AG08396 (cell line): ENCODE measurements at regions not wholly inside any gene's neighbourhood (a gene's known extent, or its start where the extent isn't known, plus 50 kb on each side); places are given as distances from the start of the nearest gene placed in this dataset.

ENCODE experiments used
- DNase-seq: peaks from one replicate; pipeline ENCODE4 v3.0.0; 2012; ENCODE audit warnings: low spot score, mixed read lengths

DNA sequence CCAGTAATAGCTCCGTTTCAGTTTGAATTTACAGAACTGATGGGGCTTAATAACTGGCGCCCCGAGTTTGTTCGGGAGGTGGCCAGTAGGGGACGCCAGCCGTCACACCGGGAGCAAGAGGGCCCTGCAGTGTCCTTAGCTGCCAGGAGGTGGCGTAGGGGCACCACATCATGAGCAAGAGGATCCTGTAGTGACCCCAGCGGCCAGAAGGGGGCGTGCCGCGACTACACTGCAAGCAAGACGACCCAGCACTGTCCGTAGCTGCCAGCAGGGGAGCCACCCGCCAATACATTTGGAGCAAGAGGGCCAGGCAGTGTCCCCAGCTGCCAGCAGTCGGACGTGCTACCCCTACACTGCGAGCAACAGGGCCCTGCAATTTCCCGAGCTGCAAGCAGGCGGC, 663.7 kb upstream of the B3GAT1 start:
- DNase-seq: no peak

DNA sequence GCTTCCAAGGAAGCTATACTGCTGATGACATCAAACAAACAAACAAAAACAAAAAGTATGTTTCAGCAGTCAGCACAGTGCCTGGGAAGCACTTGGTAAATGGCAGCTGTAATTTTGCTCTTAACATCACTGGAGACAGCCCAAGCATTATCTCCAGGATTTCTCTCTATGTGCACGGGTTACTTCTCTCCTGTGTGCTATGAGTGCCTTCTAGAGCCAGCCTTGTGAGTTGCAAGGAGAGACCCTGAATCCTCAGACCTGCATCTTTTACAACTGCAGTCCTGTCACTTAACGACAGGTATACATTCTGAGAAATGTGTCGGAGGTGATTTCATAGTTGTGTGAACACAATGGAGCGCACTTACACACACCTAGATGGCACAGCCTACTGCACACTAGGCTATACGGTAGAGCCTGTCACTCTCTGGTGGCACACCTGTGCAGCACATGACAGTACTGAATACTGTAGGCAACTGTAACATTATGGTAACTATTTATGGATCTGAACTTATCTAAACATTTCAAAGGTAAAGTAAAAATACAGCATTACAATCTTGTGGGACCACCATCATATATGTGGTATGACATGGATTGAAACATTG, 662.5 kb upstream of the B3GAT1 start:
- DNase-seq: no peak

DNA sequence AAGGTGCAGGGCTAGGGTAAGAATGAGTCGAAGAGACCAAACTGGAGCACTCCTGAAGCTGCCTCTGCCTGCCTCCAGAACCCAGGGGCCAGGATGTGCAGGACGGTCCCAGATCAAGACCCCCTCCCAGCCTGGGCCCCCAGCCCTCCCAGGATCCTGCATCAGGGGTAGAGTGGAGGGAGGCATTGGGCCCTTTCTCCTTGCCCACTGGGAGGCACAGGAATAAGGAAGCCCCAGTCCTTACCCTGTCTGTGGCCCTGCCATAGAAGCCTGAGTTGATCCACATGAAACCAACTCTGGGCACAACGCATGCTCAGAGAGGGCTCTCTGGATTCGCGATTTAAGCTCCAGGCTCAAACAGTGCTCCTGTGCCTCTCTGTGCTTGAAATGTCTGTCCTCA, 661.8 kb upstream of the B3GAT1 start:
- no peak for DNase-seq

DNA sequence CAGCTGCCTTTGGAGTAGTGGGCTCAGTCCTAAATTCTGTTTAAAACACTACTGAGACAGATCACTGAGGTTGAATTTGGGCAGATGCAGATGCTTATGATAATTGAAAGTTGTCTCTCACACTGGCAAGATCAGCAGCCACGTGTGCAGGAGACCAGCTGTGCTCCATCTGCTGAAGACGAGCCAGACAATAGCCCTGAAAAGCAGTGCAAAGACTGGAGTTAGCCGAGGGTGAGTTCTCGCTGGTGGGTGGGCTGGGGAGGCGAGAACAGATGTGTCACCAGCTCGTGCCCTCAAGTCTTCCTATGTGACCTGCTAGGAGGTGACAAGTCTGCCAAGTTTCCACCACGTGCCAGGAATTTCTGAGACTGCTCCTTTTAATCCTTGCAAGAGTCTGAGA, 661.3 kb upstream of the B3GAT1 start:
- no peak for DNase-seq

DNA sequence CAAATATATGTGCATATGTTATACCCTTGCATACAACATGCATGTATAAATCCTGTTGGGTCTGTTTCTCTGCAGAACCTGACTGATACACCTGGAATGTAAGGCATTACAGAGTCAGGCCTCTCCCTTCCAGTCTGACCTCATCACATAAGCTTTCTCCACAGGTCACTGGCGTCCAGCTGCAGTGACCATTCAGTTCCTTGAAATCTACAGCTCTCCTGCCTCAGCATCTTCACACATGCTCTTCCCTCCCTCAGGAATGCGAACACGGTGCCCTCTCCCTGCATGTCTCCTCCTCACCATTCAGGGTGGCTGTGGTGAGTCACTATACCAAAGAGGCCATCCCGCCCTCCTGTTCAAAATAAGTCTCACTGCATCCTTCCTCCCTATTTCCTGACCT, 657.8 kb upstream of the B3GAT1 start:
- peak; percentile 20 for DNase-seq

DNA sequence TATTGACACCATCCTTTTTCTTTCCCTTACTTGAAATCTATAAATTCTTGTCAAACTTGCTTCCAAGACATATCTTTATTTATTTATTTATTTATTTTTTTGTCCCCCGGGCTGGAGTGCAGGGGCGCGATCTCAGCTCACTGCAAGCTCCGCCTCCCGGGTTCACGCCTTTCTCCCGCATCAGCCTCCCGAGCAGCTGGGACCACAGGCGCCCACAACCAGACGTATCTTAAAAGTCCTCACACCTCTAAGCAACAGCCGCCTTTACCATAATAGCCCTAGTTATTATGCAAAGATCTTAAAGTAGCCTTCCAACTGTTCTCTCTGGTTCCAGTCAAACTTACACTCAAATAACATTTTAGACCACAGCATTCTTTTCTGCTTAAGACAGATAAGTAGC, 657.0 kb upstream of the B3GAT1 start:
- no peak for DNase-seq

DNA sequence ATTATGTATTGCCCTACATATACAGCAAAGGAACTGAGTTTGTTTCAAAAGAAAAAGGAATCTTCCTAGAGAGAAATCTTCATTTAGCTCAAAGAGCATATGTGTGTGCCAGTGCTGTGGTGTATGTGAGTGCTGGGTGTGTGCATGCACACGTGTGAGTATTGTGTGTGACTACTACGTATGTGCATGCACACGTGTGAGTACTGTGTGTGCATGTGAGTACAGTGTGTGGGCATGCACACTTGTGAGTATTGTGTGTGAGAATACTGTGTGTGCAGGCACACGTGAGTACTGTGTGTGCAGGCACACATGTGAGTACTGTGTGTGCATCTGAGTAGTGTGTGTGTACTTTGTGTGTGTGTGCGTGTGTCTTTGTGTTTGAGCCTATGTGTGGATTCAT, 651.0 kb upstream of the B3GAT1 start:
- no peak for DNase-seq

DNA sequence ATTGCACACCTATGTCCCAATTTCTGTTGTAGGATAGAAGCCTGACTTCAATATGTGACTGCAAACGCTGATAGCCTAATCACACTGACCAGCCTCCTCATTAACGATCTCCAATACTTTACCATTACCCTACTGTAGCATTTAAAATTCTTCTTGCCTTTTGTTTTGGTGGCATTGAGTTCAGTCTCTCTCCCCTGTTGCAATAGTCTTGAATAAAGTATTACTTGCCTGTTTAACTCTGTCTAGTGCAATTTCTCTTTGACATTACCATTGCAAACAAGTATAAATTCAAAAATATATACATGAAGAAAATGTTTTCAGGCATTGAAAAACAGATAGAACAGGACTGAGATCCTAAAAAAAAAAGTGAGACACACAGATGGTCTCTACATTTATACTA, 649.1 kb upstream of the B3GAT1 start:
- DNase-seq: no peak

DNA sequence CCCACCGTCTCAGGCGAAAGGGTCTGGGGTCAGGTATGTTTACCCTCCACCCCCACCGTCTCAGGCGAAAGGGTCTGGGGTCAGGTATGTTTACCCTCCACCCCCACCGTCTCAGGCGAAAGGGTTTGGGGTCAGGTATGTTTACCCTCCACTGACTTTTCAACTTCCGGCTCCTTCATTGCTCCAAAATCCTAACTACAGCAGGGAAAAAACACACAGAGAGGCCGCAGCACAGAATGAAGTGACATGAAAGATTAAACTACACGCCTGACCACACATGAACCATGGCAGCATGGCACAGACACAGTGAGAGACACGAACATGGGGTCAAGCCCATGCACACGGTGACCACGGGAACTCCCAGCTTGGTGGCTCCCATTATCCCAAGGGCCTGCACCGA, 634.9 kb upstream of the B3GAT1 start:
- no peak for DNase-seq

DNA sequence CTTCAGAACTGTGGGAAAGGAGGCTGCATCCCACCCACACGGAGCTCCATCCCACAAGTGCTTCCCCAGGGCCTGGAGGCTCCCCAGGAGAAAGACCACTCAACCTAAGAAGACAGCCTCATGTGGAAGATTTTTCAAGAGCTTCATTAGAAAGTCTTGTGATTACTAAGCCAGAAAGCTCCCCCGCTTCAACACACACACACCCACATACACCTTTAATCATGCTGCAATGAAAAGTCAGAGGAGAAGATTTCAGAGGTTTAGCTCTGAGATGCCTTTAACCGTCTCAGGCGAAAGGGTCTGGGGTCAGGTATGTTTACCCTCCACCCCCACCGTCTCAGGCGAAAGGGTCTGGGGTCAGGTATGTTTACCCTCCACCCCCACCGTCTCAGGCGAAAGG, 634.5 kb upstream of the B3GAT1 start:
- DNase-seq: no peak

DNA sequence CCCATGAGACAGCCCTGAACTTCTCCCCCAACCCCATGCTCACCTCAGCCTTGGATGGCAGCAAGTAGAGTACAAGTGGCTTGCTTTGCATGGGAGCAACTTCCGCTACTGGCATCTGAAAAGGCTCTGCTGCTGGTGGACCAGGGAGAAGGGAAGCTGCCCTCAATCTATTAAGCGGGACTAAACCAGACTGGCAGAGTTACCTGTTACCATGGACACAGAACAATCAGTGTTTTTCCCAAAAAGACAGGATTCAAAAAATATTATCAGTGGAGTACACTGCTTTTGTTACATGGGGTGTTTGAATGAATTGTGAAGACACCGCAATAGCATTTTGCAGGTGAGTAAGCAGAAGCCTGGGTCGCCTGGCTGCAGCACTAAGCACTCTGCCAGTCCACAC, 631.4 kb upstream of the B3GAT1 start:
- DNase-seq: no peak

DNA sequence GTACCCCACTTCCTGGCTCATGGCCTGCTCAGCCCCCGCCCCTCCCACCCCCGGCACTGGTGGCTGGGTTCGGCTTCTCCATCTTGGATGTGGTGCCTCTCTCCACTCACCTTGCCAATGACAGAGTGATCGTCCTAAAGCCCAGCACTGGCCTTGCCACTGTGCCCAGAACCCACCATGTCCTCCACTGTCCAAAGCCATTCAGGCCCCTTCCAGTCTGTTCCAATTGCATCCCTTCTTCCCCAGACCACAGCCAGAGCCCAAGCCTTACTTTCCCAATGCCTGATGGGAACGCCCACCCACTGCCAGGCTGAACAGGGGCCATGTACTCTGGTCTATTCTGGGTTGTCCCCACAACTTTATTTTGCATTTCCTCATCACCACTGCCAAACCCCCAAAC, 625.8 kb upstream of the B3GAT1 start:
- DNase-seq: no peak

DNA sequence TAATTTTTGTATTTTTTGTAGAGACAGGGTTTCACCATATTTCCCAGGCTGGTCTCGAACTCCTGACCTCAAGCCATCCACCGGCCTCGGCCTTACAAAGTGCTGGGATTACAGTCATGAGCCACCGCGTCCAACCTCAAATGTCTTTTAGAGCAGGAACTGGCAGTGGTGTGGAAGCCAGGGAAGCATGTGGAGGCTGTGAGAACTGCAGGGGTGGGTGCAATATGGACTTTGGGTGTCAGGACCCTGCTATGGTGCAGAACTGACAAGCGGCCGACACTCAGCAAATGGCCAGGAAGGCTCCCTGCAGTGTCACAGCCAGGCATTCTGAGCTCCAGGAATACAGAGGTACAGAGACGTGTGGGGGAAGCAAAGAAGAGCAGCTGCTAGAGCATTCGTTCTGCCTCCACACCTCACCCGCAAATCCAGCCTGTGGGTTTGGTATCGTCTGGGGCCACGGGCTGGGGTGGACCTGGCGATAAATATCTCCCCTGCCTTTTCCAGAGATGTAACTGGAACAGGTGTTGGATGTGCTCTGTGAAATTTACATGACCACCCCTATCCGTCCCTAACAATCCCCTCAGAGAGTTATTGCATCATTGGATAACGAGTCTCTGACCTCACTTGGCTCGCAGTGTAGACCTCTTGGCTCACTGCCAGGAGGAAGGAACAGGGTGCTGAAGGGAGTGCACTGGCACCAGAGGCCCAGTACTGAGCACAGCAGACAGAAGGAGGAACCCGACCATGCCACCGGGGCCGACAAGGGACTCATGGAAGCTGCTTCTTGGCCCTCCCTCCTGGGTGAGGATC, 624.7 kb upstream of the B3GAT1 start:
- no peak for DNase-seq

DNA sequence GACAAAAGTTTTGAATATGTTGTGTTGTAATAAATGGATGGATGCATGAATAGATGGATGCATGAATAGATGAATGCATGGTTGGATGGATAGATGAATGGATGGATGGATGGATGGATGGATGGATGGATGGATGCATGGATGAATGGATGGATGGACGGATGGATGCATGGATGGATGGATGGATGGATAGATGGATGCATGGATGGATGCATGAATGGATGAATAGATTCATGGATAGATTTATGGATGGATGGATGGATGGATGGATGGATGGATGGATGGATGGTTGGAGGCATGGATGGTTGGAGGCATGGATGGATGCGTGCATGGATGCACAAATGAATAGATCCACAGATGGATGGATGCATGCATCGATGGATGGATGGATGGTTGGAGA, 623.2 kb upstream of the B3GAT1 start:
- no peak for DNase-seq

DNA sequence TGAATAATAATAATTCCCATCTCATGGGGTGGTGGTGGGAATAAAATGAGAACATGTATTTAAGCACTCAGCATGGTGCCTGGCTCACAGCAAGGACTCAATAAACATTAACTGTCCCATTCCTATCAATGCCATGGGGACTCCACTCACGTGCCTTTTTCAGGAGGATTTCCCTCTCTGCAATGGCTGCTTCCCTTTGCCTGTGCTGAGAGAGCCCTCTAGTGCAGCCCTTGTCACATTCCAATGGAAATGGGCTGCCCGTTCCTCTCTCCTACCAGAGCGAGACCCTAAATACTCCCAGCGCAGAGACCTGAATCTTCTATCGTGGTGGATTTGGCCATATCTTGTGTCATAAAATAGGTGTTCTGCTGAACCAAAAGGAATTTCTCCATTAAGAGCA, 621.5 kb upstream of the B3GAT1 start:
- DNase-seq: no peak

DNA sequence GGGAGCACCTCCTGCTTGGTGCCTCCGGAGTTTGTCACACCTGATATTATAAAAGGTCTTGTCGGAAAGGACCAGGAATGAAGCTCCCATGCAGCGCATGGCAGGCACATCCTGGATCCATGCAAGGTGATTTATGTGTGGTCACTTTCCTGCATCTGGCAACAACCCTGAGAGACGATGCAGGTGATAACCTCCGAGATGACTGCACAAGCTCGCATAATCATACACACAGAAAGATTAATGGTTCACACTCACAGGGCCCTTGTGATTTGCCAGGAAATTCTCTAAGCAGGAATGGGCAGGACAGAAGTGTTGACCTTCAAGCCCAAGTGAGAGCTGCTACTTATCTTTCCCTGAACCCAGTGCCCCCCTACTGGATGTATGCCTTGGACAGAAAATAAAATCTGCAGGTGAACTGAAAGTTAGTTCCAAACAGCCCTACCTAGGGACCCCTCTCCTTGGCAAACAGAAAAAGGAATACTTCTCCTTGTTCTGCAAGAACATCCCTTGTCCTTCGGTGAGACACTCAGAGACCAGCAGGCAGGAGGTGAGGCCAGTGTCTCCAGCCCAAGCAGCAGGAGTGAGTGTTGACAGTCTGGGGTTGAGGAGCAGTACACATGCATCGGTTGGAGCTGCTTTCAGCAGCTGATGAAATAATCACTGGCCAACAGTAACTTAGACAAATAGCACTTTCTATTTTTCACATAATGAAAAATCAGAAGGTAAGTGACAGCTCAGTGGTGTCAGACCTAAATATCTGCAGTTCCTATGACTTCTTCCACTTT, 619.4 kb upstream of the B3GAT1 start:
- DNase-seq: no peak

DNA sequence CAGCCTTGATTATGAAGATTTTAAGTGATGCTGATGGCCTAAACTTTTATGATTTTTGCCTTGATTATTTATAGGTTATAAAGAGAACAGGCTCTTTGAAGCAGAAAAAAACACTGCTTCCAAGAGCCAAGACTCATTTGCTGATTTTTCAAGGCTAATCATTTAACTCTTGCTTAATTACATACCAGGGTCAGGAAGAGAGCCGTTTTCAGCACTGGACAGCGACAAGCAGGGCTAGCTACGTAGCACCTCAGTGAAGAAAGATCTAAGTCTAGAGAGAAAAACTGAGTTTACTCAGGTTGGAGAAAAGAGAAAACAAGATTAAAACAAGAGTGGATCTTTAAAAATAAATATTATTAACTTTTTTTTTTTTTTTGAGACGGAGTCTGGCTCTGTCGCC, 615.4 kb upstream of the B3GAT1 start:
- peak; percentile 41 for DNase-seq

DNA sequence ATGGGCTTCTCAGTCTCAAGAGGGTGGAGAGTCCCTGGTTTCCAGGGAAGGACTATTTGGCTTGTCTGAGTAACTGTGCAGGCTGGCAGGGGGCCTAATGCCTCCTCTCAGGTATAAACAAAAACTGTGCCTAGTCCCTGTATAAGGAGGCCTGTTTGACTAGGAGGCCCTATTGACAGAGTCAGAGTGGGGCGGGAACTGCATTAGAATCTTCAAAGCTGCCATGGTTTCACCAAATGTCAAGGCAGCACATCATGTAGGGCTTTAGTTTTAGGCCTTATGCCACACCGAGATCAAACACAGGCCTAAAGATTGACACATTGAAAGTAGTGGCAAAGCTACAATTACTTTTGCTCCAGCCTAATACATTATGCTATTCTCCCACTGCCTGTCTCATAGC, 611.5 kb upstream of the B3GAT1 start:
- DNase-seq: no peak

DNA sequence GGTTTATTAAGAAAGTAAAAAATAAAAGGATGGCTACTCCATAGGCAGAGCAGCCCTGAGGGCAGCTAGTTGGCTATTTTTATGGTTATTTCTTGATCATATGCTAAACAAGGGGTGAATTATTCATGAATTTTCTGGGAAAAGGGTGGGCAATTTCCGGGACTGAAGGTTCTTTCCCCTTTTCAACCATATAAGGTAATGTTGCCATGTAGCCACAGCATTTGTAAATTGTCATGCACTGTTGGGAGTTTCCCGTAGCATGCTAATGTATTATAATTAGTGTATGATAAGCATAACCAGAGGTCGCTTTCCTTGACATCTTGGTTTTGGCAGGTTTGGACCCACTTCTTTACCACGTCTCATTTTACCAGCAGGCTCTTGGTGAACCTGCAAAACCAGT, 610.4 kb upstream of the B3GAT1 start:
- no peak for DNase-seq

DNA sequence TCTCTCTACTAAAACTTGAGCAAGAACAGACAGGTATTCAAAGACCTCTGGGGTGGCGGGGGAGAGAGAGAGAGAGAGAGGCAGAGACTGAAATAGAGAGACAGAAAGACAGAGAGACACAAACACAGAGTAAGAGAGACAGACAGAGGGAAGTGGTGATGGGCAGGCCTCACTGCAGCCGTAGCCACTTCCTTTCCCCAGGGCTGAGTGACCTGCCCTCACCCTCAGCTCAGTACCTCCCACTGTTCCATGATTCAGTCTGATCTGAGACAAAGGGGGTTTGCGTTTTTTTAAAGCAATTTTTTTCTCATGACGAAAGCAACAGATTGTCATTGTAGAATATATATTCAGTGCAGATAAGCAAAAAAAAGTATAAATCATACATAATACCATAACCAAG, 607.9 kb upstream of the B3GAT1 start:
- no peak for DNase-seq

DNA sequence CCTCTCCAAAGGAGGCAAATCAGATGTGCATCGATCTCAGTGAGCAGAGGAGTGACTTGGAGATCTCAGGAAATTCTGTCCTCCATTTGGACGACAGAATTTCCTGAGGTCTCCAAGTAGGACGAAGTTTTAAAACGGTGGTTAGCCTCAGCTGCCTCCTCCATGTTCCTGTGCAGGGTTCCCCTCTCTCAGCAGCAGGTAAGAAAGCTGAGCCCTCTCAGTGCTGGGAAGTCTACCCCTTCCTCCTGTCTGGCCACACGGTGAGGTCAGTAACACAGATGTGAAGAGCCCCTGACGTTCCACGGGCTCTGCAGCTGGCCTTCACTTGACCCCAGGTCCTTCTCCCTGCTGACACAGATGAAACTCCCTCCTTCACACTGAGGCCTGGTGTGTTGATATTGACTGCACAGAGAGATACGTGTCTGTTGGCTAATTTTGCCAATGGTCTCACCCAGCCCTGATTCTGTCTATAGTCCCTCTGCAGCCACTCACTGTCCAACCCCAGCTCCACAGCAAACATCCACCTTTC, 607.4 kb upstream of the B3GAT1 start:
- no peak for DNase-seq

DNA sequence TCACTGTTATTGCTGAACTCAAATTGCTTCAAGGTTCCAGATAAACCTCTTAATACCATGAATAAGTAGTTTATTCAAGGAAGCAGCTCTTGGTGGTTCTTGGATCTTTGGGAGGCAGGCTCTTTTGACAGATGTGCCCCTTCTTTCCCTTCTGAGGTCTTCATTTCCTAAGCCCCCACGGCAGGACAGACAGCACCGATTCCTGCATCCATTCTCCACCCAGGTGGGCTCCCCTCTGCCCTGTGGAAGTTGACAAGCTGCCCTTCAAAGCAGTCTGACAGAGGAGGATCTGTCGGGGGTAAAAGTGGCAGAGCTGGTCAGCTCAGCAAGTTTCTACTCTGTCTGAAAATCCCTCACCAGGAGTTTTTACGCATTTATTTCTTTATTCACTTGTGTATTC, 605.3 kb upstream of the B3GAT1 start:
- DNase-seq: no peak

DNA sequence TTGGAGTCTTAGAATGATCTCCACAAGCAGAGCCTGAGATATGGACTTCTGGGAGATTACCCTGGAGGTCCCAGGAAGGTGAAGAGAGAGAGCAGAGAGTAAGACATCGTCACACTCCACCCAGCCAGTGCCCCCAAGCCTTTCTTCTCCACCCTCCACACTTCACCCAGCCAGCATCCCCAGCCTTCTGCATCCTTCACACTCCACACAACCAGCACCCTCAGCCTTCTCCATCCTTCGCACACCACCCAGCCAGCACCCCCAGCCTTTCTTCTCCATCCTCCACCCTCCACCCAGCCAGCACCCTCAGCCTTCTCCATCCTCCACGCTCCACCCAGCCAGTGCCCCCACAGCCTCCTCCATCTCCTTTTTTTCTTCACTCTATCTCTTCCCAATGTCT, 603.9 kb upstream of the B3GAT1 start:
- DNase-seq: no peak
